NCI-H345 treated with DMSO at 0.1 percent for 48 hours (cell line): ENCODE measurements at regions not wholly inside any gene's neighbourhood (a gene's known extent, or its start where the extent isn't known, plus 50 kb on each side); places are given as distances from the start of the nearest gene placed in this dataset.

ENCODE experiments used
- DNase-seq: peaks from one replicate; lab custom pipeline; 2025; ENCODE audit not compliant: unreplicated experiment; lab: John Stamatoyannopoulos, UW

GRCh38 chr14:62357362-62357761 is 595.1 kb downstream of the SNAPC1 start:
- no peak for DNase-seq

GRCh38 chr14:62364161-62364560 is 601.9 kb downstream of the SNAPC1 start:
- DNase-seq: no peak

- no peak for DNase-seq
These were observed 602.6 kb downstream of the SNAPC1 start for GRCh38 chr14:62364800-62365280.

- DNase-seq: no peak
These were observed 607.8 kb downstream of the SNAPC1 start for GRCh38 chr14:62369919-62370560.

GRCh38 chr14:62373944-62374343 is 611.7 kb downstream of the SNAPC1 start:
- DNase-seq: no peak

GRCh38 chr14:62378057-62378456 is 615.8 kb downstream of the SNAPC1 start:
- no peak for DNase-seq

- DNase-seq: no peak
These were observed 619.3 kb downstream of the SNAPC1 start for GRCh38 chr14:62381311-62382070.

- no peak for DNase-seq
These were observed 636.1 kb downstream of the KCNH5 start for GRCh38 chr14:62409169-62409568.

GRCh38 chr14:62409626-62410300 is 635.5 kb downstream of the KCNH5 start:
- no peak for DNase-seq

- DNase-seq: no peak
These were observed 624.4 kb downstream of the KCNH5 start for GRCh38 chr14:62420847-62421246.

- DNase-seq: no peak
These were observed 616.6 kb downstream of the KCNH5 start for GRCh38 chr14:62428429-62429203.

GRCh38 chr14:62429683-62430082 is 615.6 kb downstream of the KCNH5 start:
- no peak for DNase-seq

- no peak for DNase-seq
These were observed 613.8 kb downstream of the KCNH5 start for GRCh38 chr14:62431496-62431895.

- no peak for DNase-seq
These were observed 612.3 kb downstream of the KCNH5 start for GRCh38 chr14:62432955-62433354.

- DNase-seq: no peak
These were observed 609.0 kb downstream of the KCNH5 start for GRCh38 chr14:62436261-62436660.

- DNase-seq: no peak
These were observed 606.0 kb downstream of the KCNH5 start for GRCh38 chr14:62439210-62439609.

- DNase-seq: no peak
These were observed 601.5 kb downstream of the KCNH5 start for GRCh38 chr14:62443796-62444195.

- no peak for DNase-seq
These were observed 599.7 kb downstream of the KCNH5 start for GRCh38 chr14:62445570-62445969.

- DNase-seq: no peak
These were observed 594.0 kb downstream of the KCNH5 start for GRCh38 chr14:62451221-62451620.

GRCh38 chr14:62453226-62453625 is 592.0 kb downstream of the KCNH5 start:
- no peak for DNase-seq

GRCh38 chr14:62455446-62455845 is 589.8 kb downstream of the KCNH5 start:
- no peak for DNase-seq
